ENCODE measurements at regions not wholly inside any gene's neighbourhood (a gene's known extent, or its start where the extent isn't known, plus 50 kb on each side); places are given as distances from the start of the nearest gene placed in this dataset.
"Not testable (repeated sequence)": the region's sequence is repeated elsewhere in the genome, so short reads cannot be mapped to it uniquely, and the experiment has no call there.

DNA sequence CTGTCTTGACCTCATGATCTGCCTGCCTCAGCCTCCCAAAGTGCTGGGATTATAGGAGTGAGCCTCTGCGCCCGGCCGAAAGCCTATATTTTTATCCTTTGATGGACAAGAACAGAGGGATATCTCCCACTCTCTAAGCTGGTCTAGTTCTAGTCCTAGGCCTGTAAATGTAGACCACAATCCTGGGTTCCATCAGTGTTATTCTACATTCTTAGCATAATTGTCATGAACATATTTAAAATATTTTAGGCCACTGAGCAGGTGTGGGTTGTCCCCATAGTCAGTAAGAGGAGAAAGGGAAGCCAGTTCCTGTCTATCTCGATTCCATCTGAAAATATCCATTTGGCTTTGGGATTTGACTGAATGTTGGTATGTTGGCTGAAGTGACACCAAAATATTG, 118.1 kb downstream of the EBLN2 start:
- TF ChIP-seq, protein P1, sequence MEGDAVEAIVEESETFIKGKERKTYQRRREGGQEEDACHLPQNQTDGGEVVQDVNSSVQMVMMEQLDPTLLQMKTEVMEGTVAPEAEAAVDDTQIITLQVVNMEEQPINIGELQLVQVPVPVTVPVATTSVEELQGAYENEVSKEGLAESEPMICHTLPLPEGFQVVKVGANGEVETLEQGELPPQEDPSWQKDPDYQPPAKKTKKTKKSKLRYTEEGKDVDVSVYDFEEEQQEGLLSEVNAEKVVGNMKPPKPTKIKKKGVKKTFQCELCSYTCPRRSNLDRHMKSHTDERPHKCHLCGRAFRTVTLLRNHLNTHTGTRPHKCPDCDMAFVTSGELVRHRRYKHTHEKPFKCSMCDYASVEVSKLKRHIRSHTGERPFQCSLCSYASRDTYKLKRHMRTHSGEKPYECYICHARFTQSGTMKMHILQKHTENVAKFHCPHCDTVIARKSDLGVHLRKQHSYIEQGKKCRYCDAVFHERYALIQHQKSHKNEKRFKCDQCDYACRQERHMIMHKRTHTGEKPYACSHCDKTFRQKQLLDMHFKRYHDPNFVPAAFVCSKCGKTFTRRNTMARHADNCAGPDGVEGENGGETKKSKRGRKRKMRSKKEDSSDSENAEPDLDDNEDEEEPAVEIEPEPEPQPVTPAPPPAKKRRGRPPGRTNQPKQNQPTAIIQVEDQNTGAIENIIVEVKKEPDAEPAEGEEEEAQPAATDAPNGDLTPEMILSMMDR (conservative IDR thresholded peaks at IDR 0.05; ENCODE audit: low read depth, low read length) = no peak
- no peak for DNase-seq (ENCODE audit: low read depth)
- H3K4me3 ChIP-seq (ENCODE audit: low read length) = no peak overlapping the region

DNA sequence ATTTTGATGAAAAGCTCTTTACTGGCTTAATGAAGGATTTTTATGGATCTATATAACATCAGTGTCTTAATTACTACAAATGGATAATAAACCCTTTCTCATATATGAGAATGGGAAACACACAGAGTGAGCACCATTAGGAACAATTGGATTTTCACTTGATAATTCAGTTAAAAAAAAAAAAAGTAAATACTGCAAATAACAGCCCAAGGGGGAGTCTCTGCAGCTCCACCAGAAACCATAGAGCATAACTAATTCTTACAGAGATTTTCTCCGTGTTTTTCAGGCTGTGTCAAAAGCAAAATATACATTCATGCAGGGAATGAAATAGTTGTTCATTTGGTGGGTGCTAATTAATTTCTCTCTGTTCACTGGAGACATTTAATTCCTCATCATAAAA, 125.3 kb downstream of the EBLN2 start:
- H3K4me3 ChIP-seq (ENCODE audit: low read length) = no peak overlapping the region
- TF ChIP-seq, protein P1 (conservative IDR thresholded peaks at IDR 0.05; ENCODE audit: low read depth, low read length) = no peak
- DNase-seq (ENCODE audit: low read depth) = no peak

DNA sequence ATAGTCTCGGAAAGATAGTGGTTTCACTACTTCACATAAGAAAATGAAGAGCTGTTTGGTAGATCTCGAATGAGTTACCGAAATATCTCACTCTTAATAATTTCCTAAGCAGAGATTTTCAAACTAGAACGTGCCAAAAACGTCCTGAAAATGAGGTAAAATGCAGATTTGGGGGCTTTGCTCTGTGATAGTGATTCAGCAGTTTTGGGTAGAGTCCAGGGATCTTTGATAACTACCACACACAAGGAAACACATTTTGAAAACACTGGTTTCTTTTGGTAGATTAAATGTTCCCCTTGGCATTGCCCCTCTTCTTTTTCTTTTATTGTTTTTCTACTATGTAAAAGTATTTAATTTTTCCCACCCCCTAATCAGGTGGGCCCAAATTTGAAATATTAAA, 125.9 kb downstream of the EBLN2 start:
- no peak for DNase-seq (ENCODE audit: low read depth)
- TF ChIP-seq, protein P1 (conservative IDR thresholded peaks at IDR 0.05; ENCODE audit: low read depth, low read length) = no peak
- H3K4me3 ChIP-seq (ENCODE audit: low read length) = no peak overlapping the region

DNA sequence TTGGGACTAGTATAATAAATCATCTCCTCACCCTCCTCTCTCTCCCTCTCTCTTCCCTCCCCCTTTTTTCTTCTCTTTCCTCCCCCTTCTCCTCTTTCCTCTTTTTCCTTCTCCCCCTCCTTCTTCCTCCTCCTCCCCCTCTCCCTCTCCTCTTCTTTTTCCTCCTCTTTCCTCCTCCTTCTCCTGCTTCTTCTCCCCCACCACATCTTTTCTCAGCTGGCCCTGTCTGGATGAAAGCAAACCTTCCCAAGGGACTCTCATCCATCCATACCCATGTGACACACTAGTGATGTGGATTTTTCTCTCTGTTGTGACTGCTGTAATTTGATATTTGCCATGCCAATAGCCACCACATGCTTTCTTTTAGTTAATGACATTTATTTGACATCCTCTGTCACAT, 127.2 kb downstream of the EBLN2 start:
- no peak overlapping the region for H3K4me3 ChIP-seq (ENCODE audit: low read length)
- no peak for DNase-seq (ENCODE audit: low read depth)
- TF ChIP-seq, protein P1 (conservative IDR thresholded peaks at IDR 0.05; ENCODE audit: low read depth, low read length) = no peak

DNA sequence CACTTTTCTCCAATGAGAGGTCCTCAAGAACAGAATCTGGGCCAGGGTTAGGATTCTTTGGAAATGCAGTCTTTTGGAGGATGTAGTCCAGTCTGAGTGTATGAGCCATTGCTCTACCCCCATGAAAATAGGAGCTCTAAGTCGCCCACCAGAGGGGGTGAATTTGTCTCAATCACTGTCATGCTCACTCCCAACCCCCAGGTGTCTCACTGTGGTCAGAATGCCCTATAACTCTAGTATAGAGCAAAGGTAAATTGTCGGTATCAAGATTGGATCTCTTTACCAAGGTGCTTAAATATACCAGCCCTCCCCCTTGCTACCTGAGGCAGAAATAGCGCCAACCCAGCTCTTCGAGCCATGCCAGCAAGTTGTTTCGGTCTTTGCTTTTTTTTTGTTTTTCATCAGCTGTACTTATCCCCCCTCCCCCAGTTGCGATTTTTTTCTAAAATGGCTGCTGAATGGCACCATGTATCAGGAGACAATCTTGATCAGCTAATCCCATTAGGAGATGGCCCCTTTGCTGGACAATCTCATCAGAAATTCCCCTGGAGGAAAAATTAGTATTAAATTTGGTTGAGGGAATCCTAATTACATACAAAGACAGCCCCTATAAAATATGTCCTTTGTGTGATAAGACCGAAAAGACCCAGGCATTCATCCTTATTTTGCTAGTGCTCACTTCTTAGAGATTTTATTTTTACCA, 130.7 kb downstream of the EBLN2 start:
- DNase-seq (ENCODE audit: low read depth) = no peak
- H3K4me3 ChIP-seq (ENCODE audit: low read length) = no peak overlapping the region
- TF ChIP-seq, protein P1 (conservative IDR thresholded peaks at IDR 0.05; ENCODE audit: low read depth, low read length) = peak; percentile 37

DNA sequence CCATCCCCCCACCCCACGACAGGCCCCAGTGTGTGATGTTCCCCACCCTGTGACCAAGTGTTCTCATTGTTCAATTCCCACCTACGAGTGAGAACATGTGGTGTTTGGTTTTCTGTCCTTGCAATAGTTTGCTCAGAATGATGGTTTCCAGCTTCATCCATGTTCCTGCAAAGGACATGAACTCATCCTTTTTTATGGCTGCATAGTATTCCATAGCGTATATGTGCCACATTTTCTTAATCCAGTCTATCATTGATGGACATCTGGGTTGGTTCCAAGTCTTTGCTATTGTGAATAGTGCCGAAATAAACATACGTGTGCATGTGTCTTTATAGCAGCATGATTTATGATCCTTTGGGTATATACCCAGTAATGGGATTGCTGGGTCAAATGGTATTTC, 132.5 kb downstream of the EBLN2 start:
- H3K4me3 ChIP-seq (ENCODE audit: low read length); DNase-seq (ENCODE audit: low read depth): not testable (repeated sequence)

DNA sequence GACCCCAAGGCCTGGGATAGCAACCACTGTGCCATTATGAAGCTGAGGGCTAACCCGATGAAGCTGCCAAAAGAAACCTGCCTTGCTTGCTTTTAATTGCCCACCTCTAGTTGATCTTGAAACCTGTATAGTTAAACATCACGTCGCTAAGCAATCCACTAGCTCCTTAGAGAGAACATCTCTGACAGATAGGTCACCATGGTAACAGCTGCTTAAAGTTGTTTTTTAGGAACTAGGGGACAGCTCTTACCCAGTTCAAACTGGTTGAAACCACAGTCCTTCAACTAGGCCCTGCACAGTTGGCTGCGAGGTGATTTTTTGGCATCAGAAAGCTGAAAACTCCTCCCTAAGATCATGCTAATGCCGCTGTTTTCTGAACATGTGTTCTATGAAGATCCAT, 135.7 kb downstream of the EBLN2 start:
- TF ChIP-seq, protein P1 (conservative IDR thresholded peaks at IDR 0.05; ENCODE audit: low read depth, low read length) = no peak
- no peak overlapping the region for H3K4me3 ChIP-seq (ENCODE audit: low read length)
- DNase-seq (ENCODE audit: low read depth) = no peak

All from retinal pigment epithelial cell (primary cell).